Activated T-helper 1 cell treated with Interleukin-2 at 50 U/mL for 16 hours (primary cell): ENCODE measurements at regions not wholly inside any gene's neighbourhood (a gene's known extent, or its start where the extent isn't known, plus 50 kb on each side); places are given as distances from the start of the nearest gene placed in this dataset.
"Not testable (repeated sequence)": the region's sequence is repeated elsewhere in the genome, so short reads cannot be mapped to it uniquely, and the experiment has no call there.

ENCODE experiments used
- DNase-seq: peaks from one replicate; pipeline ENCODE4 v3.0.0-alpha.2; 2020; ENCODE audit warnings: low read depth

- DNase-seq, result no peak
Measured at GRCh38 chr6:27190126-27190525, 57.4 kb upstream of the PRSS16 start.

GRCh38 chr6:27194453-27194852 is 53.0 kb upstream of the PRSS16 start:
- not testable (repeated sequence) for DNase-seq

DNA sequence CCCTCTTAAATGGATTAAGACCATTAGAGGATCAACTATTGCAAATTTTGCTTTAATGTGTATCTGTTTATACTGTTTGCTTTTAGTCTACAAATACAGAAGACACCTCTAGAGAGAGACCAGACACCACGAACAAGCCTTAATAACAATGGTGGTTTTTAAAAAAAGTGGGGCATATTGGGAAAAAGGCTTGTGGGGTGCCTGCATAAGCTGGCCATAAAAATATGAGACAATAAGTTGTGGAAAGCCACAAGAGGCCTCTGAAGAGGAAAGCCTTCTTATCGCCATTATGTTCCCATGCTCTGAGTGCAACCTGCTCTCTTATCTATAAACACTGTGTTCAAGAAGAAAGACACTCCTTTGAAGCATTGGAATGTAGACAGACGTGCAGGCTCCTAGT is 52.0 kb upstream of the PRSS16 start:
- DNase-seq, result not testable (repeated sequence)
